ENCODE measurements at regions not wholly inside any gene's neighbourhood (a gene's known extent, or its start where the extent isn't known, plus 50 kb on each side); places are given as distances from the start of the nearest gene placed in this dataset.
A peak's percentile ranks its signal among the peaks of the same experiment; 100 is the strongest.
"Not testable (repeated sequence)": the region's sequence is repeated elsewhere in the genome, so short reads cannot be mapped to it uniquely, and the experiment has no call there.

- no peak for DNase-seq
Observed at GRCh38 chr6:76771059-76771634, 692.1 kb downstream of the HTR1B start.

GRCh38 chr6:76770281-76770680 is 693.0 kb downstream of the HTR1B start:
- DNase-seq: no peak

- no peak for DNase-seq
Observed at GRCh38 chr6:76768556-76768955, 694.7 kb downstream of the HTR1B start.

- no peak for DNase-seq
Observed at GRCh38 chr6:76764057-76764456, 691.6 kb upstream of the IMPG1 start.

GRCh38 chr6:76752841-76753240 is 680.4 kb upstream of the IMPG1 start:
- DNase-seq: no peak

GRCh38 chr6:76745388-76745787 is 672.9 kb upstream of the IMPG1 start:
- not testable (repeated sequence) for DNase-seq

- DNase-seq: not testable (repeated sequence)
Observed at GRCh38 chr6:76744151-76744720, 671.8 kb upstream of the IMPG1 start.

GRCh38 chr6:76742919-76743318 is 670.5 kb upstream of the IMPG1 start:
- peak; percentile 15 for DNase-seq

- DNase-seq: no peak
Observed at GRCh38 chr6:76719449-76719848, 647.0 kb upstream of the IMPG1 start.

- DNase-seq: no peak
Observed at GRCh38 chr6:76708641-76709331, 636.3 kb upstream of the IMPG1 start.

- no peak for DNase-seq
Observed at GRCh38 chr6:76707630-76708029, 635.2 kb upstream of the IMPG1 start.

GRCh38 chr6:76706631-76707030 is 634.2 kb upstream of the IMPG1 start:
- DNase-seq: peak; percentile 5

GRCh38 chr6:76706086-76706485 is 633.6 kb upstream of the IMPG1 start:
- DNase-seq: no peak

GRCh38 chr6:76703786-76704185 is 631.3 kb upstream of the IMPG1 start:
- DNase-seq: no peak

GRCh38 chr6:76703285-76703684 is 630.8 kb upstream of the IMPG1 start:
- no peak for DNase-seq

GRCh38 chr6:76702187-76702586 is 629.7 kb upstream of the IMPG1 start:
- no peak for DNase-seq

GRCh38 chr6:76701610-76702009 is 629.1 kb upstream of the IMPG1 start:
- DNase-seq: no peak

GRCh38 chr6:76697585-76697984 is 625.1 kb upstream of the IMPG1 start:
- DNase-seq: peak; percentile 31

GRCh38 chr6:76694795-76695194 is 622.3 kb upstream of the IMPG1 start:
- no peak for DNase-seq

GRCh38 chr6:76684875-76685274 is 612.4 kb upstream of the IMPG1 start:
- peak; percentile 15 for DNase-seq

GRCh38 chr6:76683985-76684384 is 611.5 kb upstream of the IMPG1 start:
- no peak for DNase-seq

GRCh38 chr6:76682842-76683241 is 610.4 kb upstream of the IMPG1 start:
- DNase-seq: peak; percentile 12

GRCh38 chr6:76681781-76682180 is 609.3 kb upstream of the IMPG1 start:
- no peak for DNase-seq

GRCh38 chr6:76677017-76677416 is 604.6 kb upstream of the IMPG1 start:
- no peak for DNase-seq
